GM18505 (cell line): ENCODE measurements at regions not wholly inside any gene's neighbourhood (a gene's known extent, or its start where the extent isn't known, plus 50 kb on each side); places are given as distances from the start of the nearest gene placed in this dataset.

Experiments used
- ATAC-seq: cut with Tn5 transposase; IDR thresholded peaks from one replicate; pipeline ENCODE4 v1.9.1; 2021; ENCODE audit not compliant: unreplicated experiment
- POLR2A ChIP-seq: IDR thresholded peaks from 4 replicates; pipeline ENCODE4 v1.6.1; 2011; ENCODE audit warnings: borderline replicate concordance; ENCODE audit not compliant: insufficient read depth, insufficient read length; ENCODE audit errors: extremely low read depth

DNA sequence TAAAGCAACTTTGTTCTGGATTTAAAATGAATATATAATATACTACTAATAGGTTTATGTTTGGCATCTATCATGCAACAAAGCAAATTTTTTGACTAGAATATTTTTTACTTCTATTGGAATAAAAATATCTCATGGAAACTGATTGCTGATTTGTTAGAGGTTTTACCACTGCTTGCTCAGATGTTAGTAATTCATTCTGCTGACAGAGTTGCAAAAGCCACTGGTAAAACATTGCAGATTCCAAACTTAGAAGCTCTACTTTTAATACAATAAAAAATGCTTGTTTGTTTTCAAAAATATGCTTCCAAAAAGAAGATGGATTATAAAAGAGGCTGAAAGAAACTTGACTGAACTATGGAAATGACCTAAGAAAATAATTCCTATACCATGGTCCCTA, 795.2 kb downstream of the PCDH18 start:
- ATAC-seq: no peak
- no peak for TF ChIP-seq POLR2A

- no peak for ATAC-seq
- TF ChIP-seq POLR2A: no peak
These were observed 801.3 kb downstream of the PCDH18 start for GRCh38 chr4:136731025-136731424.

- TF ChIP-seq POLR2A: no peak
- ATAC-seq: no peak
These were observed 806.8 kb downstream of the PCDH18 start for GRCh38 chr4:136725286-136726081.

DNA sequence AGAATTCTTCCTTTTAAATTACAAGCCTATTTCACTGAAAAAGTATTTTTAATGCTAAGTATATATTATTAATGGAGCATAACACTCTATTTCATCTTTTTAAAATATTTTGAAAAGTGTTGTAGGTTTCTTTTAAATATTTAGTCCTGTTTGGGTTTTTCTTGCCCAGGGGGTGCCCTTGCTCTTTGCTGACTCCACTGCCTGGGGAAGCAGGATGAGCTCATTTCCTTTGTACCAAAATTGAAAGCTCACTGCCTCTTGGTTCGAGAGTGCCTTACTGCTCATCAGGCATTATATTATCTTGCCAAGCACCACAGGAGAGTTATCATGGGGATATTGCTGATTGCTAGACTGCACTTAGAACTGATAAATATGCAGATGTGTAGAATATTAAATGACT, 819.2 kb downstream of the PCDH18 start:
- no peak for TF ChIP-seq POLR2A
- peak; percentile 66 for ATAC-seq

DNA sequence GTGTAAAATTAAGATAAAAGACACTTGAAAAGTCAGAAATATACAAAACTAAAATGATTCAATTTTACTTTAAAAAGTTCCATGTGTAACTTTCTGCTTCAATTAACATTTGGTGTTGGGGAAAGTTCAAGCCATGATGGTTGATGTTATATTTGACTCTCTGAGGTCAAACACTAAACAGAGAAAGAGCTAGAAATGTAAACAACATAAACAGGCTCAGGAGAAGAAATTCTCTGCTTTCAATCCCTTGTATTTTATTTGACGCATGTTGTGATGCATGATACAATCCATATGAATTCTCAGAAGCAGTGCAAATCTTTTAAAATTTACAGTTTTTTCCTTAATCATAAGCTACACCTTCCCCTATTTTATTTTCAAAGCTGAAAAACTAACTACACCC, 822.4 kb downstream of the PCDH18 start:
- TF ChIP-seq POLR2A: no peak
- no peak for ATAC-seq

DNA sequence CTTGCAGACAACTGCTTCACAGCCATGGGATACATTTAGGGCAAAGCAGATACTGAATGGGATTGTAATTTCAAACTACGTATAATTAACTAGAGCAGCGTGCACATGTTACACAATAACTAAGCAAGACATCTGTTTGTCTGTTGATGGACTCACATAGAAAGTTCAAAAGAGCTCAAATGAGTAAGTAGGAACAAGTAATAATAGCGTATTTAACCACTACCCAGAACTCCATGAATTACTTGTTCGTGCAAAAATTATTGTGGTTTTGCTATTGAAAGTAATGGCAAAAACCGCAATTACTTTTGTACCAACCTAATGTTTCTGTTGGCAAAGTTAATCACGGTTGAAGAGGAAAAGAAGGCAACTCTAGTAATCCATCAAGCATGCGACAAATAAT, 825.4 kb downstream of the PCDH18 start:
- no peak for TF ChIP-seq POLR2A
- no peak for ATAC-seq

- ATAC-seq: no peak
- TF ChIP-seq POLR2A: no peak
These were observed 832.4 kb downstream of the PCDH18 start for GRCh38 chr4:136699905-136700304.

DNA sequence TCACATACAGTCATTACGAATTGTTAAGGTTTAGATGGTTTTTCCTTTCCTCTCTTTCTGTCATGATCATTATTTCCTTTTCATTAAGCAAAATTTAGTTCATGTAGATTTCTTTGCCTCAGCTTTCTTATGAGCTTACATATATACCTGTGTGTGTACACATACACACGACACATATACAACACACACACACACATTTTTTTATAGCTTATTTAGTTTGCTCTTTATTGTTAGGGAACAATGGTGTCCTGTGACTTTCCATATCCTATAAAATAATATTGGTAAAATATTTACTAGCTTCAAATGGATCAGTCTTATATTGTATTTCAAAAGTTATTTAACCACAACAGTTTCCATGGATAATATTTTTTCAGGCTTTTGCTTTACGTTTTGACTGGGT, 840.7 kb downstream of the PCDH18 start:
- ATAC-seq: no peak
- TF ChIP-seq POLR2A: no peak

DNA sequence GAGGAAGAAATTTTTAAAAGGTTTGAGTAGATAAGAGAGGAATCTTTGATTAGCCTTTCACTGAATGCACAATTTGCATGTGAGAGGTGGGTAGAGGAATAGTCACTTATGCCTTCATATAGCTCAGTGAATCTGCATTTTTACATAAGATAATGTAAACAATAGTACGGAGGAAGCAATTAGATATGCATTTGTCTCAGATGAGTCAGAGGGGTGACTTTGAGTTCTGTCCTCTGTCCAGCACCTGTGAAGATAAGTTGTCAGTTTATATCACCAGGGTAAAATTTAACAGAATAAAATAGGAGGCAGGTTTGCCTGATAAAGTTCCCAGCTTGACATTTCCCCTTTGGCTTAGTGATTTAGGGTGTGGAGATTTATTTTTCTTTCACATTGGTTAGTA, 841.9 kb downstream of the PCDH18 start:
- TF ChIP-seq POLR2A: no peak
- no peak for ATAC-seq

- ATAC-seq: no peak
- TF ChIP-seq POLR2A: no peak
These were observed 844.7 kb downstream of the PCDH18 start for GRCh38 chr4:136687596-136687995.

DNA sequence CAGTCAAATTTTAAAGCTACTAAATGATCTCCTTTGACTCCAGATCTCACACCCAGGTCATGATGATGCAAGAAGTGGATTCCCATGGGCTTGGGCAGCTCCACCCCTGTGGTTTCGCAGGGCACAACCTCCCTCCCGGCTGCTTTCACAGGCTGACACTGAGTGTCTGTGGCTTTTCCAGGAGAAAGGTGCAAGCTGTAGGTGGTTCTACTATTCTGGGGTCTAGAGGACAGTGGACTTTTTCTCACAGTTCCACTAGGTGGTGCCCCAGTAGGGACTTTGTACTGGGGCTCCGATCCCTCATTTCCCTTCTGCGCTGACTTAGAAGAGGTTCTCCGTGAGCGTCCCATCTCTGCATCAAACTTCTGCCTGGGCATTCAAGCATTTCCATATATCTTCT, 845.2 kb downstream of the PCDH18 start:
- ATAC-seq: no peak
- no peak for TF ChIP-seq POLR2A

DNA sequence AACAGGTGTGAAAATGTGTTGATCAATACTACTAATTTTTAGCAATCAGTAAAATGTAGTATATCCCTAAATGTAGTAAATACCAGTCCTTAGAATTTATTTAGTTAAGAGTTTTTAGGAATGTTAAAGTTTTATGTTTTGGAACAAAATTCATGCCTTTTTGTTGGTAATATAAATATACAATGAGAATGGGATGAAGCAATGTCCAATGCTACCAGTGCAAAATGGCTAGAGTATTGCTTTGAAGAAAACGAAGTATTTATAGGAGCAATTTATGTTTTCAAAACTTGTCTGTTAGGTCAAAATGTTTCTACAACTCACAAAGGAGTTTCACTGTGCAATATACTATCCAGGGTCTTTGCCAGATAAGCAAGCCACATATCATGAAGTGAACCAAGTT, 851.5 kb downstream of the PCDH18 start:
- no peak for ATAC-seq
- TF ChIP-seq POLR2A: no peak

DNA sequence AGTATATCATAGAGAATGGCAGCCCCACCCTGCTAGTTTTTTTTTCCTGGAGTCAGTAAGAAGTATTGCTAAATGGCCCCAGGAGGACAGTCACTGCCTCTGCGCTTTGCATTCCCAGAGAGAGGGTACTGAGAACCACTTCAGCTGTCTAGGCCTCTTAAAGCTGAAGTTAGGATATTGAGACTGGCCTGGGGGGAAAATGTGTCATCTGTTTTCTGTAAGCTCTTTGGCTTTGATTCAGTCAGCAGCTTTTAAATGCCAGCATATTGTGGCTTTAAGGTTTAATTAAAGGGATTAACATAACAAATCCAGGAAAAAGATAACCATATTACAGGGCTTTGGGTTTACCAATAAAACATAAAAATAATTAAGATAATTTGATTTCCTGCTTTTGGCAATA, 852.0 kb downstream of the PCDH18 start:
- TF ChIP-seq POLR2A: no peak

DNA sequence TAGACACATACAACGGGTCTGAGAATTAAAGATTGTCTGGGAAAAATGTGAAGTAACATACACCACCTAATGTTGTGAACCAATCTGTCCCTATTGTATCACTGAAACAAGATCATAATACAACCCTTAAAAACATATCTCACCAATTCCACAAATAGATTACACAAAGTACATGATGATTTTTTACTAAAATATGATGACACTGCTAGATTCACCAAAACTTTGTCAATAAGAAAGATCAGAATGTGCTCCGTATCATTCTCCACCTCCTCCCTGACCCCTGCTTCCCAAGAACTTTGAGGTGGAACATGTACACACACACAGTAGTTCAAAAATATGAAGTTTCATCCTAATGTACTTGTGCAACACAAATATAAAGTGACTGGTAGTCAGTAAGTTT, 862.0 kb downstream of the PCDH18 start:
- no peak for ATAC-seq
- no peak for TF ChIP-seq POLR2A

More for the DNA sequence above, 852.0 kb downstream of the PCDH18 start:
- ATAC-seq: no peak

DNA sequence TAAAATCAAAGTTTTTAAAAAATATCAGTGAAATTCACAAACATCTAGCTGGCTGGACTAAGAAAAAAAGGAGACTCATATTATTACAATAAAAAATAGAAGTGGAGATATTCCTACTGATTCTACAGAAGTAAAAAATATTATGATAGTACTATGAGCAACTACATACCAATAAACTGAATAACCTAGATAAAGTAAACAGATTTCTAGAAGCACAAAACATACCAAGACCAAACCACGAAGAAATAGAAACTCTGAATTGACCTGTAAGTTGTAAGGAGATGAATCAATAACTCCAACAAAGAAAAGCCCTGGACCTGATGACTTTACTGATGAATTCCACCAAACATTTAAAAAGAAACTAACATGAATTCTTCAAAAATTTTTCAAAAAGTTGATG, 867.3 kb downstream of the PCDH18 start:
- no peak for ATAC-seq
- no peak for TF ChIP-seq POLR2A
